ENCODE measurements at regions not wholly inside any gene's neighbourhood (a gene's known extent, or its start where the extent isn't known, plus 50 kb on each side); places are given as distances from the start of the nearest gene placed in this dataset.
"Not testable (repeated sequence)": the region's sequence is repeated elsewhere in the genome, so short reads cannot be mapped to it uniquely, and the experiment has no call there.

DNA sequence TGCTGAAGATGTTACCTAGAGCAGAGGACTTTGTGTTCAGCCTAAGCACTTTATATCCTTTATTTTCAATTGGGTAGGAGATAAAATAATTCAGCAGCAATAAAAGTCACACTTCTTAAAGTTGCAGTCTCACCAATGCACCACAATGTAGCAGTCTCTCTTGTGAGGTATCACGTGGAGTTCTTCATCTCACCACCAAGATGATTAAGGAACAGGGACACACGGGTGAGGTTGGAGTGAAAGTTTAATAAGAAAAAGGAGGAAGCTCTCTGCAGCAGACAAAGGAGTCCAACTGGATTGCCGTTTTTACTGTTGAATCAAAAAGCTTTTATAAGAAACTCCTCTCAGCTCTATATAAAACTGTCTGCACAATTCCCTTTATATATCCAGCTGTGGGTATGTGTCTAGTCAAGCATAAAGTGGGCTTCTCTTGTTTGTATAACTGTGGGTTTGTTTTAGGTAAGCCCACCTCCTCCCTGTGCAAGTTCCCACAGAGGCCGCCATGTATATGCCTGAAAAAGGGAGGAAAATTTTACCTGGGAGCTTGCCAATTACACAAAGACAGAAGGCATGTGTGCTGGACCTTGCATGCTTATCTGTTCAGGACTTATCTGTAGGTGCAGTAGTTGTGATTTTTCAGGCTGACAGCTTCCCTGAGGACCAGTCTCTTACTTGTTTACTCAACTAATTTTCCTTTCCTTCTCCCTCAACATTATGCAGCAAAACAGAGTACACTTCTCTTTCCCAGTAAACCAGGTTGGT, 1497.2 kb upstream of the TPTE start:
- POLR2A ChIA-PET; H3K27ac ChIP-seq (ENCODE audit: low read depth, low read length); H3K27me3 ChIP-seq (ENCODE audit: control insufficient read depth, insufficient read depth, low read length); DNase-seq (ENCODE audit: low read depth, low spot score); H3K4me3 ChIP-seq (ENCODE audit: low read depth, low read length); CTCF ChIA-PET: not testable (repeated sequence)
- peaks cover 32% of the 10 kb centered on the region for H3K9me3 ChIP-seq (ENCODE audit: control insufficient read depth, insufficient read depth, low read length)

- DNase-seq (ENCODE audit: low read depth, low spot score); POLR2A ChIA-PET; CTCF ChIA-PET; H3K27ac ChIP-seq (ENCODE audit: low read depth, low read length); H3K4me3 ChIP-seq (ENCODE audit: low read depth, low read length); H3K27me3 ChIP-seq (ENCODE audit: control insufficient read depth, insufficient read depth, low read length): not testable (repeated sequence)
- peaks cover 40% of the 10 kb centered on the region for H3K9me3 ChIP-seq (ENCODE audit: control insufficient read depth, insufficient read depth, low read length)
Observed at GRCh38 chr21:9026729-9027416, 1494.5 kb upstream of the TPTE start.

GRCh38 chr21:9027417-9027800, 1494.0 kb upstream of the TPTE start:
- peaks cover 38% of the 10 kb centered on the region for H3K9me3 ChIP-seq (ENCODE audit: control insufficient read depth, insufficient read depth, low read length)
- H3K27me3 ChIP-seq (ENCODE audit: control insufficient read depth, insufficient read depth, low read length); H3K4me3 ChIP-seq (ENCODE audit: low read depth, low read length); POLR2A ChIA-PET; CTCF ChIA-PET; H3K27ac ChIP-seq (ENCODE audit: low read depth, low read length); DNase-seq (ENCODE audit: low read depth, low spot score): not testable (repeated sequence)

- CTCF ChIA-PET; H3K27me3 ChIP-seq (ENCODE audit: control insufficient read depth, insufficient read depth, low read length); H3K27ac ChIP-seq (ENCODE audit: low read depth, low read length); H3K4me3 ChIP-seq (ENCODE audit: low read depth, low read length); POLR2A ChIA-PET; DNase-seq (ENCODE audit: low read depth, low spot score): not testable (repeated sequence)
- peaks cover 38% of the 10 kb centered on the region for H3K9me3 ChIP-seq (ENCODE audit: control insufficient read depth, insufficient read depth, low read length)
Observed at GRCh38 chr21:9028624-9029431, 1492.6 kb upstream of the TPTE start.

GRCh38 chr21:9030141-9030665, 1491.2 kb upstream of the TPTE start:
- H3K4me3 ChIP-seq (ENCODE audit: low read depth, low read length); H3K27ac ChIP-seq (ENCODE audit: low read depth, low read length); H3K27me3 ChIP-seq (ENCODE audit: control insufficient read depth, insufficient read depth, low read length); POLR2A ChIA-PET; DNase-seq (ENCODE audit: low read depth, low spot score); CTCF ChIA-PET: not testable (repeated sequence)
- peaks cover 44% of the 10 kb centered on the region for H3K9me3 ChIP-seq (ENCODE audit: control insufficient read depth, insufficient read depth, low read length)

- H3K27ac ChIP-seq (ENCODE audit: low read depth, low read length); CTCF ChIA-PET; POLR2A ChIA-PET; H3K27me3 ChIP-seq (ENCODE audit: control insufficient read depth, insufficient read depth, low read length); DNase-seq (ENCODE audit: low read depth, low spot score); H3K4me3 ChIP-seq (ENCODE audit: low read depth, low read length): not testable (repeated sequence)
- H3K9me3 ChIP-seq (ENCODE audit: control insufficient read depth, insufficient read depth, low read length): peaks cover 48% of the 10 kb centered on the region
Observed at GRCh38 chr21:9031482-9032374, 1489.7 kb upstream of the TPTE start.

- H3K27ac ChIP-seq (ENCODE audit: low read depth, low read length); POLR2A ChIA-PET; H3K4me3 ChIP-seq (ENCODE audit: low read depth, low read length); DNase-seq (ENCODE audit: low read depth, low spot score); H3K27me3 ChIP-seq (ENCODE audit: control insufficient read depth, insufficient read depth, low read length); CTCF ChIA-PET: not testable (repeated sequence)
- H3K9me3 ChIP-seq (ENCODE audit: control insufficient read depth, insufficient read depth, low read length): peaks cover 43% of the 10 kb centered on the region
Observed at GRCh38 chr21:9032547-9032946, 1488.8 kb upstream of the TPTE start.

- H3K9me3 ChIP-seq (ENCODE audit: control insufficient read depth, insufficient read depth, low read length): peaks cover 43% of the 10 kb centered on the region
- DNase-seq (ENCODE audit: low read depth, low spot score); H3K27me3 ChIP-seq (ENCODE audit: control insufficient read depth, insufficient read depth, low read length); CTCF ChIA-PET; POLR2A ChIA-PET; H3K4me3 ChIP-seq (ENCODE audit: low read depth, low read length); H3K27ac ChIP-seq (ENCODE audit: low read depth, low read length): not testable (repeated sequence)
Observed at GRCh38 chr21:9033295-9033694, 1488.1 kb upstream of the TPTE start.

DNA sequence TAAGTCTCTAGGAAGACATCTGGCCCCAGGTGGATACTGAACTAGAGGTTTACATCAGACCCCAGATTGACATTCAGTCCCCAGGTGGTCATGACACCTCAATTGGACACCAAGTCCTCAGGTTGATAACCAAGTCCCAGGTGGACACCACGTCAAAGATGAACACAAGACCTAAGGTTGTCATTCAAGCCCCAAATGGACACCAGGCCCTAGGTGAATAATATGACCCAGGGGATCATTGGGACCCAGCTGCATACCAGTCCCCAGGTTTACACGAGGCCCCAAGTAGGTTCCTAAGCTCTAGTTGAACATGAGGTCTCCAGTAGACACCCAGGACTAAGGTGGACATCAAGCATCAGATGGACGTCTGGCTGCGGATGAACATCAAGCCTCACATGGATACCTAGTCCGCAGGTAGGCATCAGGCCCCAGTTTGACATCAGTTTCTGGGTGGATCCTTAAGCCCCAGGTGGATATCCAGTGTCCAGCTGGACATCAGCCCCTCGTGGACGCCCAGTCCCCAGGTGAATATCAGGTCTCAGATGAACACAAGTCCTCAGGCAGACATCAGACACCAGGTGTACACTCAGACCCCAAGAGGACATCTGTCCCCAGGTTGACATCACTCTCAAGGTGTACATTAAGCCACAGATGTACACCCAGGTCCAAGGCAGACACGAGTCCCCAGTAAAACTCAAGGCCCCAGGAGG, 1486.7 kb upstream of the TPTE start:
- POLR2A ChIA-PET; H3K4me3 ChIP-seq (ENCODE audit: low read depth, low read length); H3K27me3 ChIP-seq (ENCODE audit: control insufficient read depth, insufficient read depth, low read length); H3K27ac ChIP-seq (ENCODE audit: low read depth, low read length); CTCF ChIA-PET; DNase-seq (ENCODE audit: low read depth, low spot score): not testable (repeated sequence)
- H3K9me3 ChIP-seq (ENCODE audit: control insufficient read depth, insufficient read depth, low read length): peaks cover 46% of the 10 kb centered on the region

- DNase-seq (ENCODE audit: low read depth, low spot score); H3K27ac ChIP-seq (ENCODE audit: low read depth, low read length); H3K27me3 ChIP-seq (ENCODE audit: control insufficient read depth, insufficient read depth, low read length); H3K4me3 ChIP-seq (ENCODE audit: low read depth, low read length); POLR2A ChIA-PET; CTCF ChIA-PET: not testable (repeated sequence)
- H3K9me3 ChIP-seq (ENCODE audit: control insufficient read depth, insufficient read depth, low read length): peaks cover 52% of the 10 kb centered on the region
Observed at GRCh38 chr21:9035225-9035624, 1486.2 kb upstream of the TPTE start.

- DNase-seq (ENCODE audit: low read depth, low spot score); H3K27ac ChIP-seq (ENCODE audit: low read depth, low read length); H3K27me3 ChIP-seq (ENCODE audit: control insufficient read depth, insufficient read depth, low read length); POLR2A ChIA-PET; CTCF ChIA-PET; H3K4me3 ChIP-seq (ENCODE audit: low read depth, low read length): not testable (repeated sequence)
- H3K9me3 ChIP-seq (ENCODE audit: control insufficient read depth, insufficient read depth, low read length): peaks cover 57% of the 10 kb centered on the region
Observed at GRCh38 chr21:9035970-9036369, 1485.4 kb upstream of the TPTE start.
